HG03139 (cell line): ENCODE measurements at regions not wholly inside any gene's neighbourhood (a gene's known extent, or its start where the extent isn't known, plus 50 kb on each side); places are given as distances from the start of the nearest gene placed in this dataset.
A peak's percentile ranks its signal among the peaks of the same experiment; 100 is the strongest.

ENCODE experiments used
- ATAC-seq: cut with Tn5 transposase; IDR thresholded peaks from one replicate; pipeline ENCODE4 v1.9.1; 2021; ENCODE audit not compliant: unreplicated experiment

GRCh38 chr18:21162786-21163185 is 51.2 kb upstream of the ROCK1 start:
- ATAC-seq: no peak

- no peak for ATAC-seq
Measured at GRCh38 chr18:21163647-21164547, 52.3 kb upstream of the ROCK1 start.

DNA sequence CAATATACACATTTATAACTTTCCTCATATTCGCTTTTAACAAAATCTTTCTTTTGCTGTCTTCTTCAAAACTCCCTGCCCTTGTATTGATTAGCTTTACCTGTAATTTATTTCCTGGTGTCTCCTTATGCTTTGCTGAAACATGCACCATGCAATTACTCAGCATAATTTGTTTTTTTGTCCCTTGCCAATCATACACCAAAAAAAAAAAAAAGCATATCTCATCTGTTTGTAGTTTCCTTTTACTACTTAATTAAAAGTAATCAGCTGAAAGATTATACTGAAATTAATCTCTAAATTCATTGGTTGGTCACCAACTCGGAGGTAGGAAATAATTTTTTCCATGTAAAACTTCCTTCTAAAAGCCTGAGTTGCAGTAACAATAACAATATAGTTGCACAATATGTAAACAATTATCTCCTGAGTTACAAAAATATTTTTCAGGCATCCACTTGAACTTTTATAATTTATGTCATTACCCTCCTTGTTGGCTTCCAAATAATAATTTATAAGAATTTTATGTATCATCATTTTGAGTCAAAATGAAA is 53.0 kb upstream of the ROCK1 start:
- no peak for ATAC-seq

- no peak for ATAC-seq
Measured at GRCh38 chr18:21167641-21168377, 56.2 kb upstream of the ROCK1 start.

- no peak for ATAC-seq
Measured at GRCh38 chr18:21168880-21169279, 57.3 kb upstream of the ROCK1 start.

DNA sequence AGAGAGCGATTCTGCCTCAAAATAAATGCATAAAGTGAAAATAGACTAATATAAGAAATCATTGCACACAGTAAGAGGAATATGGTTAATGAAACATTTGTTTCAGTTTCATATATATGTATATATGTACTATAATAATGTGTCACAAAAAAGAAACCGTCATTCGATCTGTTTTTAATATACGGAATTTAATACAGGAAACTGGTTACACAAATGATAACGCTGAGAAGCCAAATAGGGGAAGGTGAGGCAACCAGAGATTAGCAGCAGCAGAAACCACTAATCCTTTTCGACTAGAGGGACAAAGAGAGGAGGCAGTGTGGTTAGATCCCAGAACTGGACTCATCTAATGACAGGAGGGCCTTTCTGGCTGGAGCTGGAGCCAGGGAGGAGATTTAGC is 64.2 kb upstream of the GREB1L start:
- no peak for ATAC-seq

GRCh38 chr18:21179590-21180220 is 62.3 kb upstream of the GREB1L start:
- peak; percentile 67 for ATAC-seq

- no peak for ATAC-seq
Measured at GRCh38 chr18:21180588-21180987, 61.4 kb upstream of the GREB1L start.

DNA sequence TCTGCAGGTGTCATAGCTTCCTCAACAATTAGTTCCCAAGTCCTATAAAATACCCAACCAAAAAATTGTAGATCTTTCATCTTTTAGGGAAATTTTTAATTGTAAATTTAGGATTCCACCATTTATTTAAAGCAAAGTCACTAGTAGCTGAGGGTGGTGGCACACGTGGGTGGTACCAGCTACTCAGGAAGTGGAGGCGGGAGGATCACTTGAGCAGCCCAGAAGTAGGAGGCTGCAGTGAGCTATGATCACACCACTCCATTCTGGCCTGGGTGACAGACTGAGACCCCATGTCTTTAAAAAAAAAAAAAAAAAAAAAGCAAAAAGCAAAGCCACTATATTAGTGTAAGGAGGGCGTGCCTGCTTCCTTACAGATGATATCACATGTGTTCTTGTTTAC is 60.3 kb upstream of the GREB1L start:
- ATAC-seq: no peak

GRCh38 chr18:21183670-21184069 is 58.4 kb upstream of the GREB1L start:
- no peak for ATAC-seq

DNA sequence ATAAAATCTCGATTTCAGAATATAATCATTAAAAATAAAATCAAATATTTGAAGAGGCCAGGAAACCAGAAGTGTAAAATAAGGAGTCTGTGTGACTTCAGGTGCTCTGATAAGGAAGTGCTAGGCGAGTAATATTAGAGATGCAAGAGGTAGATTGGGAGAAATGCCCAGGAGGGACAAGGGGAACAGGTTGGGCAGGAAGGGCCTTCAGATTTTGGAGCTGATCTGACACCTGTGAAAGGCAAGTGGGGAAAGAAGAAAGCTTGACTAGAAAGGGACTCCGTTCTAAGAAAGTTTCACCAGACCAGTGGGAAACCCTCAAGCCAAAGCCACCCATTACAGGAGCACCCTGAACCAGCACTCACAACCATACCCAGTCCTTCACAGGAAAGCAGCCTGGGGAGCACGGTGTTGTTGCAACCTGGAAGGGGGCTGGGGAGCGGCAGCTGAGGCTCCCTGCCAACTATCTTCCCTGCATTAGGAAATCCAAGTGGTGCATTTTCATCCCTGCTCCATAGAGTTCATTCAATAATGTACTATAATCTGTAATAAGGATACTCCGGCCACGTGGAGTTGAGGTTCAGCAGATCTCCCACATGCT is 57.5 kb upstream of the GREB1L start:
- ATAC-seq: no peak

GRCh38 chr18:21187886-21188285 is 54.1 kb upstream of the GREB1L start:
- ATAC-seq: no peak

GRCh38 chr18:21191596-21192307 is 50.3 kb upstream of the GREB1L start:
- no peak for ATAC-seq
